ENCODE measurements at regions not wholly inside any gene's neighbourhood (a gene's known extent, or its start where the extent isn't known, plus 50 kb on each side); places are given as distances from the start of the nearest gene placed in this dataset.

- H3K36me3 Mint-ChIP-seq = peaks cover 2% of the 10 kb centered on the region
- peaks cover 15% of the 10 kb centered on the region for H3K9me3 Mint-ChIP-seq
- no peak for DNase-seq
- no peak overlapping the region for H3K4me3 Mint-ChIP-seq
- no peaks in the 10 kb centered on the region for H3K4me1 Mint-ChIP-seq (ENCODE audit: low read depth)
- ChIA-PET POLR2A (no interaction called here), CTCF (no interaction called here)
- H3K27ac Mint-ChIP-seq = no peak overlapping the region
- H3K27me3 Mint-ChIP-seq = peaks cover 10% of the 10 kb centered on the region
- intact Hi-C loops (cut with micrococcal nuclease) = no loop called here
Measured at GRCh38 chr7:92926697-92927044, 90.3 kb upstream of the CDK6 start.

- Mint-ChIP-seq H3K4me3 (no peak overlapping the region), H3K4me1 (ENCODE audit: low read depth) (no peaks in the 10 kb centered on the region)
- CTCF ChIA-PET = no interaction called here
Measured at GRCh38 chr7:92925876-92926696, 89.7 kb upstream of the CDK6 start.

GRCh38 chr7:92924800-92925199, 88.4 kb upstream of the CDK6 start:
- DNase-seq = no peak
- no peak overlapping the region for H3K27ac Mint-ChIP-seq
- intact Hi-C loops (cut with micrococcal nuclease) = no loop called here
- ChIA-PET POLR2A (no interaction called here), CTCF (no interaction called here)
- H3K4me3 Mint-ChIP-seq = no peak overlapping the region
- peaks cover 10% of the 10 kb centered on the region for H3K27me3 Mint-ChIP-seq
- H3K9me3 Mint-ChIP-seq = peaks cover 4% of the 10 kb centered on the region
- H3K36me3 Mint-ChIP-seq = no peaks in the 10 kb centered on the region
- no peaks in the 10 kb centered on the region for H3K4me1 Mint-ChIP-seq (ENCODE audit: low read depth)

More at GRCh38 chr7:92925876-92926696, 89.7 kb upstream of the CDK6 start:
- peaks cover 11% of the 10 kb centered on the region for H3K9me3 Mint-ChIP-seq
- peaks cover 10% of the 10 kb centered on the region for H3K27me3 Mint-ChIP-seq
- no peak for DNase-seq
- intact Hi-C loops (cut with micrococcal nuclease) = no loop called here
- peaks cover 2% of the 10 kb centered on the region for H3K36me3 Mint-ChIP-seq
- H3K27ac Mint-ChIP-seq = no peak overlapping the region
- POLR2A ChIA-PET = no interaction called here

GRCh38 chr7:92917230-92917629, 80.9 kb upstream of the CDK6 start:
- POLR2A ChIA-PET = no interaction called here
- no peak for DNase-seq
- intact Hi-C loops (cut with micrococcal nuclease) = no loop called here
- CTCF ChIA-PET = no interaction called here
- H3K4me3 Mint-ChIP-seq = no peak overlapping the region
- no peak overlapping the region for H3K27ac Mint-ChIP-seq
- H3K9me3 Mint-ChIP-seq = peaks cover 2% of the 10 kb centered on the region
- H3K27me3 Mint-ChIP-seq = no peaks in the 10 kb centered on the region
- no peaks in the 10 kb centered on the region for H3K4me1 Mint-ChIP-seq (ENCODE audit: low read depth)
- H3K36me3 Mint-ChIP-seq = no peaks in the 10 kb centered on the region

- H3K9me3 Mint-ChIP-seq = peaks cover 2% of the 10 kb centered on the region
- intact Hi-C loops (cut with micrococcal nuclease) = no loop called here
- CTCF ChIA-PET = no interaction called here
Measured at GRCh38 chr7:92916770-92917224, 80.4 kb upstream of the CDK6 start.

GRCh38 chr7:92915348-92915747, 79.0 kb upstream of the CDK6 start:
- no peaks in the 10 kb centered on the region for H3K36me3 Mint-ChIP-seq
- no peak overlapping the region for H3K27ac Mint-ChIP-seq
- POLR2A ChIA-PET = interaction anchor here (0.6 kb wide), 1 partner anchor 86 kb away, joined by 3 read pairs; no protein-coding TSS in a partner anchor
- intact Hi-C loops (cut with micrococcal nuclease) = no loop called here
- H3K9me3 Mint-ChIP-seq = no peaks in the 10 kb centered on the region
- no peak for DNase-seq
- no peaks in the 10 kb centered on the region for H3K4me1 Mint-ChIP-seq (ENCODE audit: low read depth)
- CTCF ChIA-PET = no interaction called here
- H3K4me3 Mint-ChIP-seq = no peak overlapping the region
- H3K27me3 Mint-ChIP-seq = no peaks in the 10 kb centered on the region

More at GRCh38 chr7:92916770-92917224, 80.4 kb upstream of the CDK6 start:
- Mint-ChIP-seq H3K4me3 (no peak overlapping the region), H3K4me1 (ENCODE audit: low read depth) (no peaks in the 10 kb centered on the region), H3K27me3 (no peaks in the 10 kb centered on the region), H3K27ac (no peak overlapping the region), H3K36me3 (no peaks in the 10 kb centered on the region)
- no peak for DNase-seq
- POLR2A ChIA-PET = no interaction called here

GRCh38 chr7:92914645-92915044, 78.3 kb upstream of the CDK6 start:
- H3K4me3 Mint-ChIP-seq = no peak overlapping the region
- H3K4me1 Mint-ChIP-seq (ENCODE audit: low read depth) = no peaks in the 10 kb centered on the region
- CTCF ChIA-PET = interaction anchor here (0.6 kb wide), 1 partner anchor 17 kb away, joined by 3 read pairs; no protein-coding TSS in a partner anchor
- no peaks in the 10 kb centered on the region for H3K9me3 Mint-ChIP-seq
- intact Hi-C loops (cut with micrococcal nuclease) = no loop called here
- no peak overlapping the region for H3K27ac Mint-ChIP-seq
- POLR2A ChIA-PET = no interaction called here
- no peaks in the 10 kb centered on the region for H3K36me3 Mint-ChIP-seq
- no peaks in the 10 kb centered on the region for H3K27me3 Mint-ChIP-seq
- no peak for DNase-seq

- H3K36me3 Mint-ChIP-seq = no peaks in the 10 kb centered on the region
- intact Hi-C loops (cut with micrococcal nuclease) = no loop called here
- no peaks in the 10 kb centered on the region for H3K4me1 Mint-ChIP-seq (ENCODE audit: low read depth)
Measured at GRCh38 chr7:92913849-92914248, 77.5 kb upstream of the CDK6 start.

GRCh38 chr7:92910976-92911375, 74.6 kb upstream of the CDK6 start:
- no peak for DNase-seq
- Mint-ChIP-seq H3K4me1 (ENCODE audit: low read depth) (peaks cover 4% of the 10 kb centered on the region), H3K27ac (no peak overlapping the region), H3K27me3 (no peaks in the 10 kb centered on the region), H3K36me3 (no peaks in the 10 kb centered on the region), H3K4me3 (no peak overlapping the region), H3K9me3 (no peaks in the 10 kb centered on the region)
- ChIA-PET CTCF (no interaction called here), POLR2A (no interaction called here)
- intact Hi-C loops (cut with micrococcal nuclease) = no loop called here

More at GRCh38 chr7:92913849-92914248, 77.5 kb upstream of the CDK6 start:
- no peak overlapping the region for H3K4me3 Mint-ChIP-seq
- ChIA-PET POLR2A (no interaction called here), CTCF (no interaction called here)
- H3K9me3 Mint-ChIP-seq = no peaks in the 10 kb centered on the region
- no peaks in the 10 kb centered on the region for H3K27me3 Mint-ChIP-seq
- H3K27ac Mint-ChIP-seq = no peak overlapping the region
- no peak for DNase-seq

- no peaks in the 10 kb centered on the region for H3K9me3 Mint-ChIP-seq
- no peak for DNase-seq
- H3K27me3 Mint-ChIP-seq = no peaks in the 10 kb centered on the region
- H3K36me3 Mint-ChIP-seq = no peaks in the 10 kb centered on the region
- no peak overlapping the region for H3K4me3 Mint-ChIP-seq
- intact Hi-C loops (cut with micrococcal nuclease) = no loop called here
- H3K4me1 Mint-ChIP-seq (ENCODE audit: low read depth) = peaks cover 9% of the 10 kb centered on the region
- CTCF ChIA-PET = interaction anchor here (0.7 kb wide), 1 partner anchor 252 kb away, joined by 3 read pairs; no protein-coding TSS in a partner anchor
- POLR2A ChIA-PET = no interaction called here
- H3K27ac Mint-ChIP-seq = no peak overlapping the region
Measured at GRCh38 chr7:92909686-92910475, 73.5 kb upstream of the CDK6 start.

- H3K9me3 Mint-ChIP-seq = peaks cover 2% of the 10 kb centered on the region
- peak overlapping the region; percentile 88 for H3K27ac Mint-ChIP-seq
- intact Hi-C loops (cut with micrococcal nuclease) = loop anchor here (1.0 to 5.0 kb wide), 20 partner anchors 29 to 328 kb away; partner anchors contain the start of genes FAM133B, SAMD9L and VPS50
- H3K27me3 Mint-ChIP-seq = no peaks in the 10 kb centered on the region
- peaks cover 2% of the 10 kb centered on the region for H3K36me3 Mint-ChIP-seq
- peak overlapping the region; percentile 29 for H3K4me3 Mint-ChIP-seq
- peak; percentile 95 for DNase-seq
- H3K4me1 Mint-ChIP-seq (ENCODE audit: low read depth) = peaks cover 31% of the 10 kb centered on the region
- ChIA-PET CTCF (interaction anchor here (0.6 to 3.4 kb wide), 9 partner anchors 14 to 244 kb away, joined by 3 to 12 read pairs (median 4); partner anchors contain the start of genes CDK6 and SAMD9L), POLR2A (interaction anchor here (0.6 to 1.9 kb wide), 18 partner anchors 38 to 273 kb away, joined by 3 to 13 read pairs (median 4); partner anchors contain the start of gene CDK6)
Measured at GRCh38 chr7:92904244-92905131, 68.1 kb upstream of the CDK6 start.

GRCh38 chr7:92898798-92899197, 62.4 kb upstream of the CDK6 start:
- peaks cover 6% of the 10 kb centered on the region for H3K27me3 Mint-ChIP-seq
- ChIA-PET POLR2A (no interaction called here), CTCF (no interaction called here)
- no peak overlapping the region for H3K4me3 Mint-ChIP-seq
- H3K27ac Mint-ChIP-seq = no peak overlapping the region
- peaks cover 37% of the 10 kb centered on the region for H3K9me3 Mint-ChIP-seq
- intact Hi-C loops (cut with micrococcal nuclease) = no loop called here
- H3K36me3 Mint-ChIP-seq = peaks cover 16% of the 10 kb centered on the region
- H3K4me1 Mint-ChIP-seq (ENCODE audit: low read depth) = peaks cover 13% of the 10 kb centered on the region
- DNase-seq = no peak
